Jurkat, Clone E6-1 (cell line): ENCODE measurements at regions not wholly inside any gene's neighbourhood (a gene's known extent, or its start where the extent isn't known, plus 50 kb on each side); places are given as distances from the start of the nearest gene placed in this dataset.

ENCODE experiments used
- DNase-seq: peaks from one replicate; pipeline ENCODE4 v3.0.0-alpha.2; 2011; ENCODE audit warnings: low read depth, low spot score
- H3K4me3 ChIP-seq: 2 replicates; pipeline ENCODE4 v1.5.1; 2011; ENCODE audit warnings: mild to moderate bottlenecking, low read length, control low read depth, moderate library complexity

- no peak for DNase-seq
- H3K4me3 ChIP-seq = no peak overlapping the region
These were observed 415.9 kb upstream of the KLF4 start for GRCh38 chr9:107905308-107906020.

GRCh38 chr9:107899961-107900330 is 410.4 kb upstream of the KLF4 start:
- no peak for DNase-seq

GRCh38 chr9:107898761-107899160 is 409.2 kb upstream of the KLF4 start:
- no peak for DNase-seq
- no peak overlapping the region for H3K4me3 ChIP-seq

More at GRCh38 chr9:107899961-107900330, 410.4 kb upstream of the KLF4 start:
- no peak overlapping the region for H3K4me3 ChIP-seq

- no peak overlapping the region for H3K4me3 ChIP-seq
- no peak for DNase-seq
These were observed 407.0 kb upstream of the KLF4 start for GRCh38 chr9:107896544-107896943.

- no peak overlapping the region for H3K4me3 ChIP-seq
- no peak for DNase-seq
These were observed 406.0 kb upstream of the KLF4 start for GRCh38 chr9:107895501-107896001.

- H3K4me3 ChIP-seq = no peak overlapping the region
- DNase-seq = no peak
These were observed 405.1 kb upstream of the KLF4 start for GRCh38 chr9:107894572-107895261.

- no peak overlapping the region for H3K4me3 ChIP-seq
- DNase-seq = no peak
These were observed 401.4 kb upstream of the KLF4 start for GRCh38 chr9:107890921-107891465.

- no peak overlapping the region for H3K4me3 ChIP-seq
- DNase-seq = no peak
These were observed 399.2 kb upstream of the KLF4 start for GRCh38 chr9:107888773-107889227.

GRCh38 chr9:107886826-107887225 is 397.3 kb upstream of the KLF4 start:
- no peak overlapping the region for H3K4me3 ChIP-seq
- DNase-seq = no peak

- DNase-seq = no peak
- H3K4me3 ChIP-seq = no peak overlapping the region
These were observed 394.0 kb upstream of the KLF4 start for GRCh38 chr9:107883496-107884124.

- no peak for DNase-seq
- no peak overlapping the region for H3K4me3 ChIP-seq
These were observed 392.2 kb upstream of the KLF4 start for GRCh38 chr9:107881626-107882300.

GRCh38 chr9:107878462-107878861 is 388.9 kb upstream of the KLF4 start:
- no peak for DNase-seq
- no peak overlapping the region for H3K4me3 ChIP-seq

- H3K4me3 ChIP-seq = no peak overlapping the region
- DNase-seq = no peak
These were observed 386.0 kb upstream of the KLF4 start for GRCh38 chr9:107875571-107875980.

- no peak overlapping the region for H3K4me3 ChIP-seq
- DNase-seq = no peak
These were observed 385.2 kb upstream of the KLF4 start for GRCh38 chr9:107874591-107875369.

GRCh38 chr9:107874137-107874536 is 384.6 kb upstream of the KLF4 start:
- no peak overlapping the region for H3K4me3 ChIP-seq
- no peak for DNase-seq

- no peak for DNase-seq
- no peak overlapping the region for H3K4me3 ChIP-seq
These were observed 383.1 kb upstream of the KLF4 start for GRCh38 chr9:107872457-107873192.

- H3K4me3 ChIP-seq = no peak overlapping the region
- no peak for DNase-seq
These were observed 381.5 kb upstream of the KLF4 start for GRCh38 chr9:107870927-107871680.
